PC-3 (cell line): ENCODE measurements at regions not wholly inside any gene's neighbourhood (a gene's known extent, or its start where the extent isn't known, plus 50 kb on each side); places are given as distances from the start of the nearest gene placed in this dataset.
A peak's percentile ranks its signal among the peaks of the same experiment; 100 is the strongest.

Source experiments
- ATAC-seq: fragments of 200-7000 bp; cut with Tn5 transposase; 2 replicates; pipeline ENCODE4 v1.9.1; 2020; ENCODE audit warnings: mild to moderate bottlenecking, moderate library complexity
- BruUV-seq: library from RNA; stranded (reverse); fragments of 400-500 nt; replicated peaks from 2 replicates; lab custom pipeline; 2021; lab: Mats Ljungman, UMichigan
- CTCF ChIA-PET: fragments of 300-600 bp; sonication (Branson Sonifier 250); formaldehyde crosslinking; loops from one replicate; lab custom pipeline; 2022; ENCODE audit warnings: antibody characterized with exemption; lab: Charles Lee
- POLR2A ChIA-PET: fragments of 300-600 bp; sonication (Branson Sonifier 250); formaldehyde crosslinking; loops from one replicate; lab custom pipeline; 2022; ENCODE audit warnings: antibody characterized with exemption; ENCODE audit not compliant: unreplicated experiment; lab: Charles Lee
- DNase-seq: peaks from one replicate; pipeline ENCODE4 v3.0.0-alpha.2; 2015
- H2AFZ ChIP-seq: fragments of 300-600 bp; sonication (generic); 2 replicates; pipeline ENCODE4 v1.6.0; 2016; ENCODE audit warnings: antibody characterized with exemption, low read length
- H3F3A ChIP-seq: fragments of 300-600 bp; sonication (generic); one replicate; pipeline ENCODE4 v1.6.0; 2017; ENCODE audit warnings: antibody characterized with exemption, low read length, control low read depth, mild to moderate bottlenecking; ENCODE audit not compliant: unreplicated experiment
- H3K27ac ChIP-seq: fragments of 300-600 bp; sonication (generic); 2 replicates; pipeline ENCODE4 v1.5.1; 2016; ENCODE audit warnings: mild to moderate bottlenecking, low read length
- H3K27me3 ChIP-seq: fragments of 300-600 bp; sonication (generic); 2 replicates; pipeline ENCODE4 v1.6.1; 2016; ENCODE audit warnings: low read length, mixed read lengths
- H3K36me3 ChIP-seq: fragments of 300-600 bp; sonication (generic); 2 replicates; pipeline ENCODE4 v1.6.1; 2016; ENCODE audit warnings: low read depth, mixed run types, low read length, mixed read lengths
- H3K4me1 ChIP-seq: fragments of 300-600 bp; sonication (generic); 2 replicates; pipeline ENCODE4 v1.5.1; 2016; ENCODE audit warnings: low read length; ENCODE audit not compliant: insufficient read depth
- H3K4me2 ChIP-seq: fragments of 300-600 bp; sonication (generic); 2 replicates; pipeline ENCODE4 v1.6.0; 2016; ENCODE audit warnings: low read length
- H3K4me3 ChIP-seq: fragments of 300-600 bp; sonication (generic); 2 replicates; pipeline ENCODE4 v1.5.1; 2016; ENCODE audit warnings: mild to moderate bottlenecking, low read length, mixed read lengths
- H3K79me2 ChIP-seq: fragments of 300-600 bp; sonication (generic); 2 replicates; pipeline ENCODE4 v1.6.1; 2017; ENCODE audit warnings: low read length, mixed read lengths
- H3K9ac ChIP-seq: fragments of 300-600 bp; sonication (generic); 2 replicates; pipeline ENCODE4 v1.6.0; 2016; ENCODE audit warnings: mild to moderate bottlenecking, low read length
- H3K9me2 ChIP-seq: fragments of 300-600 bp; sonication (generic); replicated peaks from 2 replicates; pipeline ENCODE4 v1.6.1; 2016; ENCODE audit warnings: mixed run types, low read length, mixed read lengths
- H3K9me3 ChIP-seq: fragments of 300-600 bp; sonication (generic); 2 replicates; pipeline ENCODE4 v1.6.1; 2016; ENCODE audit warnings: low read length, mixed read lengths
- H4K20me1 ChIP-seq: fragments of 300-600 bp; sonication (generic); 2 replicates; pipeline ENCODE4 v1.6.1; 2016; ENCODE audit warnings: low read length, mixed read lengths
- CTCF ChIP-seq: fragments of 300-600 bp; sonication (generic); conservative IDR thresholded peaks from 2 replicates; pipeline ENCODE4 v1.5.1; 2017; ENCODE audit warnings: antibody characterized with exemption, low read depth, mild to moderate bottlenecking, low read length
- EZH2 ChIP-seq: fragments of 300-600 bp; sonication (generic); IDR thresholded peaks from one replicate; pipeline ENCODE4 v1.6.1; 2017; ENCODE audit warnings: antibody characterized with exemption, mild to moderate bottlenecking, low read length; ENCODE audit not compliant: unreplicated experiment
- EZH2phosphoT487 ChIP-seq: fragments of 300-600 bp; sonication (generic); IDR thresholded peaks from 2 replicates; pipeline ENCODE4 v1.6.1; 2018; ENCODE audit warnings: mild to moderate bottlenecking, antibody characterized with exemption, low read length, borderline replicate concordance
- intact Hi-C: fragments of 100-400 bp; cut with micrococcal nuclease; formaldehyde crosslinking; loops from 2 replicates; pipeline ENCODE4 v1.9.0; 2023

- BruUV-seq: no TSS peak
- H2AFZ ChIP-seq: no peak overlapping the region
- CTCF ChIA-PET: no interaction called here
- ATAC-seq (no peak), DNase-seq (no peak)
- no peaks in the 10 kb centered on the region for H4K20me1 ChIP-seq
- TF ChIP-seq EZH2phosphoT487: no peak
- TF ChIP-seq CTCF: no peak
- POLR2A ChIA-PET: no interaction called here
- H3K9me3 ChIP-seq: no peaks in the 10 kb centered on the region
- no peak overlapping the region for H3K9ac ChIP-seq
- H3K9me2 ChIP-seq: no peaks in the 10 kb centered on the region
- no peaks in the 10 kb centered on the region for H3F3A ChIP-seq
- no peak overlapping the region for H3K4me3 ChIP-seq
- no peaks in the 10 kb centered on the region for H3K4me1 ChIP-seq
- H3K27ac ChIP-seq: no peak overlapping the region
- H3K4me2 ChIP-seq: no peak overlapping the region
- H3K27me3 ChIP-seq: no peaks in the 10 kb centered on the region
- no peaks in the 10 kb centered on the region for H3K79me2 ChIP-seq
- intact Hi-C loops: no loop called here
- H3K36me3 ChIP-seq: no peaks in the 10 kb centered on the region
Observed at GRCh38 chr3:153657461-153657860, 463.7 kb upstream of the ARHGEF26 start.

GRCh38 chr3:153658136-153658535 lies 463.1 kb upstream of the ARHGEF26 start:
- no peaks in the 10 kb centered on the region for H3K36me3 ChIP-seq
- H3K79me2 ChIP-seq: no peaks in the 10 kb centered on the region
- H4K20me1 ChIP-seq: no peaks in the 10 kb centered on the region
- H3K4me2 ChIP-seq: no peak overlapping the region
- intact Hi-C loops: no loop called here
- ATAC-seq (no peak), DNase-seq (no peak)
- H3K4me1 ChIP-seq: no peaks in the 10 kb centered on the region
- ChIA-PET POLR2A (no interaction called here), CTCF (no interaction called here)
- no peak overlapping the region for H3K9ac ChIP-seq
- no peaks in the 10 kb centered on the region for H3K9me3 ChIP-seq
- H3K9me2 ChIP-seq: no peaks in the 10 kb centered on the region
- no TSS peak for BruUV-seq
- TF ChIP-seq EZH2phosphoT487: no peak
- no peak for TF ChIP-seq EZH2
- TF ChIP-seq CTCF: no peak
- no peaks in the 10 kb centered on the region for H3K27me3 ChIP-seq
- H3F3A ChIP-seq: no peaks in the 10 kb centered on the region
- H2AFZ ChIP-seq: no peak overlapping the region
- H3K4me3 ChIP-seq: no peak overlapping the region
- no peak overlapping the region for H3K27ac ChIP-seq

- peaks cover 11% of the 10 kb centered on the region for H3K4me1 ChIP-seq
Observed at GRCh38 chr3:153666991-153667740, 454.0 kb upstream of the ARHGEF26 start.

More at GRCh38 chr3:153666991-153667740, 454.0 kb upstream of the ARHGEF26 start:
- Histone ChIP-seq H3K9me2 (no peaks in the 10 kb centered on the region), H3K4me2 (peak overlapping the region; percentile 55), H3K9me3 (no peaks in the 10 kb centered on the region), H2AFZ (peak overlapping the region; percentile 47), H3F3A (no peaks in the 10 kb centered on the region), H3K79me2 (no peaks in the 10 kb centered on the region), H4K20me1 (no peaks in the 10 kb centered on the region), H3K36me3 (no peaks in the 10 kb centered on the region), H3K4me3 (peak overlapping the region; percentile 17; the same call in 1 of the 2 replicates), H3K9ac (no peak overlapping the region), H3K27ac (0 out of 2 replicates have a peak overlapping the region, but pooled peaks have one; percentile 7), H3K27me3 (no peaks in the 10 kb centered on the region)
- POLR2A ChIA-PET: no interaction called here
- no TSS peak for BruUV-seq
- intact Hi-C loops: loop anchor here (1.0 kb wide), 1 partner anchor 68 kb away; no protein-coding TSS in a partner anchor
- CTCF ChIA-PET: no interaction called here
- TF ChIP-seq EZH2phosphoT487 (no peak), CTCF (no peak), EZH2 (no peak)
- DNase-seq (peak; percentile 39), ATAC-seq (peak; percentile 92)
